ENCODE measurements at regions not wholly inside any gene's neighbourhood (a gene's known extent, or its start where the extent isn't known, plus 50 kb on each side); places are given as distances from the start of the nearest gene placed in this dataset.

- TF ChIP-seq, protein P1, sequence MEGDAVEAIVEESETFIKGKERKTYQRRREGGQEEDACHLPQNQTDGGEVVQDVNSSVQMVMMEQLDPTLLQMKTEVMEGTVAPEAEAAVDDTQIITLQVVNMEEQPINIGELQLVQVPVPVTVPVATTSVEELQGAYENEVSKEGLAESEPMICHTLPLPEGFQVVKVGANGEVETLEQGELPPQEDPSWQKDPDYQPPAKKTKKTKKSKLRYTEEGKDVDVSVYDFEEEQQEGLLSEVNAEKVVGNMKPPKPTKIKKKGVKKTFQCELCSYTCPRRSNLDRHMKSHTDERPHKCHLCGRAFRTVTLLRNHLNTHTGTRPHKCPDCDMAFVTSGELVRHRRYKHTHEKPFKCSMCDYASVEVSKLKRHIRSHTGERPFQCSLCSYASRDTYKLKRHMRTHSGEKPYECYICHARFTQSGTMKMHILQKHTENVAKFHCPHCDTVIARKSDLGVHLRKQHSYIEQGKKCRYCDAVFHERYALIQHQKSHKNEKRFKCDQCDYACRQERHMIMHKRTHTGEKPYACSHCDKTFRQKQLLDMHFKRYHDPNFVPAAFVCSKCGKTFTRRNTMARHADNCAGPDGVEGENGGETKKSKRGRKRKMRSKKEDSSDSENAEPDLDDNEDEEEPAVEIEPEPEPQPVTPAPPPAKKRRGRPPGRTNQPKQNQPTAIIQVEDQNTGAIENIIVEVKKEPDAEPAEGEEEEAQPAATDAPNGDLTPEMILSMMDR (IDR thresholded peaks at IDR 0.05), result no peak
- TF ChIP-seq POLR2AphosphoS5 (IDR thresholded peaks at IDR 0.05; ENCODE audit: insufficient read depth in 1 of 2, low read depth in 1 of 2) (no peak), POLR2A (IDR thresholded peaks at IDR 0.05) (no peak)
Observed at GRCh38 chr1:239617259-239617658, 230.9 kb downstream of the CHRM3 start.

Measured in vagina (tissue), 2 donors.